ENCODE measurements at regions not wholly inside any gene's neighbourhood (a gene's known extent, or its start where the extent isn't known, plus 50 kb on each side); places are given as distances from the start of the nearest gene placed in this dataset.
A peak's percentile ranks its signal among the peaks of the same experiment; 100 is the strongest.
"Not testable (repeated sequence)": the region's sequence is repeated elsewhere in the genome, so short reads cannot be mapped to it uniquely, and the experiment has no call there.

GRCh38 chr20:19921284-19921793 is 95.8 kb upstream of the NAA20 start:
- Histone ChIP-seq H3K27me3 (ENCODE audit: control insufficient read depth in 2 of 2, insufficient read depth in 2 of 2, low read length in 2 of 2) (no peaks in the 10 kb centered on the region), H2AFZ (ENCODE audit: insufficient read depth, low read depth, low read length, poor library complexity, severe bottlenecking) (peak overlapping the region; percentile 72), H3K4me1 (ENCODE audit: control insufficient read depth in 1 of 2, insufficient read depth in 2 of 2, low read length in 2 of 2) (peaks cover 47 to 48% of the 10 kb centered on the region in 2 donors), H3K36me3 (replicated peaks in 1 of 2; ENCODE audit: control insufficient read depth in 1 of 2, insufficient read depth in 2 of 2, low read length in 2 of 2) (no peaks in the 10 kb centered on the region), H3K4me2 (replicated peaks; ENCODE audit: extremely low read depth, low read length, poor library complexity, severe bottlenecking) (no peak overlapping the region), H4K20me1 (ENCODE audit: insufficient read depth, low read length) (no peaks in the 10 kb centered on the region), H3K9me3 (replicated peaks in 1 of 2; ENCODE audit: control insufficient read depth in 1 of 2, insufficient read depth in 1 of 2, low read length in 2 of 2) (no peaks in the 10 kb centered on the region), H3K9ac (ENCODE audit: insufficient read depth, low read length, poor library complexity, severe bottlenecking) (no peak overlapping the region), H3K4me3 (replicated peaks in 1 of 3; ENCODE audit: low read depth in 2 of 3, low read length in 3 of 3) (no peak overlapping the region), H3K27ac (ENCODE audit: low read depth in 1 of 2, low read length in 2 of 2) (peak overlapping the region; percentile 54 to 68), H3K79me2 (ENCODE audit: insufficient read depth, low read length) (peaks cover 4% of the 10 kb centered on the region)
- intact Hi-C loops (cut with micrococcal nuclease): no loop called here
- TF ChIP-seq, protein P1, sequence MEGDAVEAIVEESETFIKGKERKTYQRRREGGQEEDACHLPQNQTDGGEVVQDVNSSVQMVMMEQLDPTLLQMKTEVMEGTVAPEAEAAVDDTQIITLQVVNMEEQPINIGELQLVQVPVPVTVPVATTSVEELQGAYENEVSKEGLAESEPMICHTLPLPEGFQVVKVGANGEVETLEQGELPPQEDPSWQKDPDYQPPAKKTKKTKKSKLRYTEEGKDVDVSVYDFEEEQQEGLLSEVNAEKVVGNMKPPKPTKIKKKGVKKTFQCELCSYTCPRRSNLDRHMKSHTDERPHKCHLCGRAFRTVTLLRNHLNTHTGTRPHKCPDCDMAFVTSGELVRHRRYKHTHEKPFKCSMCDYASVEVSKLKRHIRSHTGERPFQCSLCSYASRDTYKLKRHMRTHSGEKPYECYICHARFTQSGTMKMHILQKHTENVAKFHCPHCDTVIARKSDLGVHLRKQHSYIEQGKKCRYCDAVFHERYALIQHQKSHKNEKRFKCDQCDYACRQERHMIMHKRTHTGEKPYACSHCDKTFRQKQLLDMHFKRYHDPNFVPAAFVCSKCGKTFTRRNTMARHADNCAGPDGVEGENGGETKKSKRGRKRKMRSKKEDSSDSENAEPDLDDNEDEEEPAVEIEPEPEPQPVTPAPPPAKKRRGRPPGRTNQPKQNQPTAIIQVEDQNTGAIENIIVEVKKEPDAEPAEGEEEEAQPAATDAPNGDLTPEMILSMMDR (IDR thresholded peaks at IDR 0.05): no peak
- H3K4me1 Mint-ChIP-seq: peaks cover 42% of the 10 kb centered on the region
- DNase-seq: no peak
- peaks cover 0 to 1% (median 0%) of the 10 kb centered on the region in 7 donors for H3K9me3 Mint-ChIP-seq
- peaks cover 1 to 22% of the 10 kb centered on the region in 2 donors for H3K36me3 Mint-ChIP-seq
- H3K27ac Mint-ChIP-seq: peak overlapping the region; percentile 61 to 89 (median 80)
- no peak overlapping the region for H3K4me3 Mint-ChIP-seq
- H3K27me3 Mint-ChIP-seq (ENCODE audit: low read depth in 3 of 3): peaks cover 0 to 2% (median 1%) of the 10 kb centered on the region in 3 donors
- 49% methylated on average over 9 of the region's 14 CpGs for WGBS (ENCODE audit: insufficient coverage)

DNA sequence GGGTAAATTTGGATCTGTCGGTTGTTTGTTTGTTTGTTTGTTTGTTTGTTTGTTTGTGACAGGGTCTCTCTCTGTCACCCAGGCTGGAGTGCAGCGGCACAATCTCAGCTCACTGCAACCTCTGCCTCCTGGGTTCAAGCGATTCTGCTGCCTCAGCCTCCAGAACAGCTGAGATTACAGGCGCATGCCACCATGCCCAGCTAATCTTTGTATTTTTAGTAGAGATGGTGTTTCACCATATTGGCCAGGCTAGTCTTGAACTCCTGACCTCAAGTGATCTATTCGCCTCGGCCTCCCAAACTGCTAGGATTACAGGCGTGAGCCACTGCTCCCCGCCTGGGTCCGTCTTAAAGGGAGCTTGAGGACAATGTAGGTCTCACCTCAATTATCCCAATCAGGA is 95.3 kb upstream of the NAA20 start:
- DNase-seq; H3K27me3 Mint-ChIP-seq (ENCODE audit: low read depth in 3 of 3); H3K79me2 ChIP-seq (ENCODE audit: insufficient read depth, low read length); H3K9me3 Mint-ChIP-seq; H3K9me3 ChIP-seq (replicated peaks in 1 of 2; ENCODE audit: control insufficient read depth in 1 of 2, insufficient read depth in 1 of 2, low read length in 2 of 2); H3K4me2 ChIP-seq (replicated peaks; ENCODE audit: extremely low read depth, low read length, poor library complexity, severe bottlenecking); H4K20me1 ChIP-seq (ENCODE audit: insufficient read depth, low read length); H3K9ac ChIP-seq (ENCODE audit: insufficient read depth, low read length, poor library complexity, severe bottlenecking); H3K4me3 Mint-ChIP-seq; H3K4me3 ChIP-seq (replicated peaks in 1 of 3; ENCODE audit: low read depth in 2 of 3, low read length in 3 of 3); intact Hi-C loops (cut with micrococcal nuclease); H3K27me3 ChIP-seq (ENCODE audit: control insufficient read depth in 2 of 2, insufficient read depth in 2 of 2, low read length in 2 of 2); H3K36me3 ChIP-seq (replicated peaks in 1 of 2; ENCODE audit: control insufficient read depth in 1 of 2, insufficient read depth in 2 of 2, low read length in 2 of 2): not testable (repeated sequence)
- Mint-ChIP-seq H3K36me3 (peaks cover 0 to 19% of the 10 kb centered on the region in 2 donors), H3K27ac (peak overlapping the region in 6 of 7 donors; percentile 8 to 89 (median 83)), H3K4me1 (peaks cover 37% of the 10 kb centered on the region)
- Histone ChIP-seq H2AFZ (ENCODE audit: insufficient read depth, low read depth, low read length, poor library complexity, severe bottlenecking) (peak overlapping the region; percentile 72), H3K27ac (ENCODE audit: low read depth in 1 of 2, low read length in 2 of 2) (peak overlapping the region; percentile 54 to 68), H3K4me1 (ENCODE audit: control insufficient read depth in 1 of 2, insufficient read depth in 2 of 2, low read length in 2 of 2) (peaks cover 43% of the 10 kb centered on the region in 2 donors)
- 50% methylated on average over 2 of the region's 9 CpGs for WGBS (ENCODE audit: insufficient coverage)
